ENCODE measurements at regions not wholly inside any gene's neighbourhood (a gene's known extent, or its start where the extent isn't known, plus 50 kb on each side); places are given as distances from the start of the nearest gene placed in this dataset.
A peak's percentile ranks its signal among the peaks of the same experiment; 100 is the strongest.

GRCh38 chr9:135228345-135228982 lies 141.0 kb downstream of the OLFM1 start:
- DNase-seq (ENCODE audit: low spot score), result peak; percentile 76
- no peak overlapping the region for H3K27ac Mint-ChIP-seq (ENCODE audit: unreplicated experiment)
- TF ChIP-seq, protein P1, sequence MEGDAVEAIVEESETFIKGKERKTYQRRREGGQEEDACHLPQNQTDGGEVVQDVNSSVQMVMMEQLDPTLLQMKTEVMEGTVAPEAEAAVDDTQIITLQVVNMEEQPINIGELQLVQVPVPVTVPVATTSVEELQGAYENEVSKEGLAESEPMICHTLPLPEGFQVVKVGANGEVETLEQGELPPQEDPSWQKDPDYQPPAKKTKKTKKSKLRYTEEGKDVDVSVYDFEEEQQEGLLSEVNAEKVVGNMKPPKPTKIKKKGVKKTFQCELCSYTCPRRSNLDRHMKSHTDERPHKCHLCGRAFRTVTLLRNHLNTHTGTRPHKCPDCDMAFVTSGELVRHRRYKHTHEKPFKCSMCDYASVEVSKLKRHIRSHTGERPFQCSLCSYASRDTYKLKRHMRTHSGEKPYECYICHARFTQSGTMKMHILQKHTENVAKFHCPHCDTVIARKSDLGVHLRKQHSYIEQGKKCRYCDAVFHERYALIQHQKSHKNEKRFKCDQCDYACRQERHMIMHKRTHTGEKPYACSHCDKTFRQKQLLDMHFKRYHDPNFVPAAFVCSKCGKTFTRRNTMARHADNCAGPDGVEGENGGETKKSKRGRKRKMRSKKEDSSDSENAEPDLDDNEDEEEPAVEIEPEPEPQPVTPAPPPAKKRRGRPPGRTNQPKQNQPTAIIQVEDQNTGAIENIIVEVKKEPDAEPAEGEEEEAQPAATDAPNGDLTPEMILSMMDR (IDR thresholded peaks at IDR 0.05), result no peak
- H3K27me3 Mint-ChIP-seq (ENCODE audit: low read depth), result peaks cover 34% of the 10 kb centered on the region
- peaks cover 2% of the 10 kb centered on the region for H3K36me3 Mint-ChIP-seq (ENCODE audit: low read depth)
- H3K4me3 Mint-ChIP-seq (ENCODE audit: unreplicated experiment), result no peak overlapping the region
- peaks cover 4% of the 10 kb centered on the region for H3K9me3 Mint-ChIP-seq (ENCODE audit: low read depth)
- no peaks in the 10 kb centered on the region for H3K4me1 Mint-ChIP-seq (ENCODE audit: low read depth)

DNA sequence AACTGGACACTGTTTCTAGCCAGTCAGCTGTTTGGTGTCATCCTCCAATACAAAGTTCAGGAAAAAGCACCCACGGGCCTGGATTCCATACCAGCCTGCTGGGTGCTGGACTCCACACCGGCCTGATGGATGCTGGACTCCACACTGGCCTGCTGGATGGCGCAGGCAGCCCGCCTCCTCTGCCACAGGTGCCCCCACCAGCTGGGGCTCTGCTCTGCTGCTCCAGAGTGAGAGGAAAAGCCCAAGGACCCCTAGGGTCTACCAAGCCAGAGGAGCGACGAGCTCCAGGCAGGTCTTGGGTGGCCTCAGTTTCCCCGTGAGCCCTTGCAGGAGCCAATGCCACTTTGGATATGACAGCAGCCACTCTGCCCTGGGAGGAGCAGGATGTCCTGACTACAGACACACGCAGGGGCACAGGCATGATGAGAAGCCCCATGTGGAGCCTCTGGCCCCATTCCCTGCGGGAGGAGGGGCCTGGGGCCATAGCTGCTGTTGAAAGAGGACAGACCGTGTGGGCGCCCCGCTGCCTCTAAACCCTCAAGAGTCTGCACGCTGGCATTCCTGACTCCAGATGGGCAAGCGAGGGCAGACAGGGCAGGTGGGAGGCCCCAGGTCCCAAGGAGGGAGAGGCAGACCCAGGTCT lies 141.6 kb downstream of the OLFM1 start:
- Mint-ChIP-seq H3K36me3 (ENCODE audit: low read depth) (peaks cover 3% of the 10 kb centered on the region), H3K9me3 (ENCODE audit: low read depth) (peaks cover 10% of the 10 kb centered on the region), H3K27ac (ENCODE audit: unreplicated experiment) (no peak overlapping the region), H3K4me3 (ENCODE audit: unreplicated experiment) (no peak overlapping the region), H3K27me3 (ENCODE audit: low read depth) (peaks cover 37% of the 10 kb centered on the region), H3K4me1 (ENCODE audit: low read depth) (no peaks in the 10 kb centered on the region)
- TF ChIP-seq, protein P1 (IDR thresholded peaks at IDR 0.05), result no peak
- peak; percentile 63 for DNase-seq (ENCODE audit: low spot score)

- H3K27me3 Mint-ChIP-seq (ENCODE audit: low read depth), result peaks cover 40% of the 10 kb centered on the region
- peak; percentile 66 for DNase-seq (ENCODE audit: low spot score)
- H3K4me3 Mint-ChIP-seq (ENCODE audit: unreplicated experiment), result no peak overlapping the region
- TF ChIP-seq, protein P1 (IDR thresholded peaks at IDR 0.05), result no peak
- no peaks in the 10 kb centered on the region for H3K4me1 Mint-ChIP-seq (ENCODE audit: low read depth)
- H3K9me3 Mint-ChIP-seq (ENCODE audit: low read depth), result peaks cover 15% of the 10 kb centered on the region
- H3K36me3 Mint-ChIP-seq (ENCODE audit: low read depth), result peaks cover 3% of the 10 kb centered on the region
- H3K27ac Mint-ChIP-seq (ENCODE audit: unreplicated experiment), result no peak overlapping the region
Observed at GRCh38 chr9:135229701-135230385, 142.4 kb downstream of the OLFM1 start.

GRCh38 chr9:135230386-135230765 lies 142.9 kb downstream of the OLFM1 start:
- no peak overlapping the region for H3K4me3 Mint-ChIP-seq (ENCODE audit: unreplicated experiment)

More at GRCh38 chr9:135230386-135230765, 142.9 kb downstream of the OLFM1 start:
- no peaks in the 10 kb centered on the region for H3K4me1 Mint-ChIP-seq (ENCODE audit: low read depth)
- TF ChIP-seq, protein P1 (IDR thresholded peaks at IDR 0.05), result no peak
- no peak overlapping the region for H3K27ac Mint-ChIP-seq (ENCODE audit: unreplicated experiment)
- peaks cover 3% of the 10 kb centered on the region for H3K36me3 Mint-ChIP-seq (ENCODE audit: low read depth)
- peaks cover 15% of the 10 kb centered on the region for H3K9me3 Mint-ChIP-seq (ENCODE audit: low read depth)
- H3K27me3 Mint-ChIP-seq (ENCODE audit: low read depth), result peaks cover 40% of the 10 kb centered on the region
- DNase-seq (ENCODE audit: low spot score), result peak; percentile 68
